K562 (cell line): ENCODE measurements at regions not wholly inside any gene's neighbourhood (a gene's known extent, or its start where the extent isn't known, plus 50 kb on each side); places are given as distances from the start of the nearest gene placed in this dataset.

Experiments
- LEF1 ChIP-seq: fragments of 450-650 bp; IDR thresholded peaks from 2 replicates; pipeline ENCODE4 v1.6.1; 2016; ENCODE audit warnings: mild to moderate bottlenecking
- NR2F6 ChIP-seq: fragments of 450-650 bp; formaldehyde crosslinking; IDR thresholded peaks from 2 replicates; pipeline ENCODE4 v1.4.0; 2020; ENCODE audit warnings: mild to moderate bottlenecking
- POLR2AphosphoS5 ChIP-seq: IDR thresholded peaks from 2 replicates; pipeline ENCODE4 v1.6.1; 2011; ENCODE audit warnings: mild to moderate bottlenecking, low read depth, low read length, moderate library complexity; ENCODE audit not compliant: control insufficient read depth, insufficient read depth
- PRDM10 ChIP-seq: fragments of 450-650 bp; IDR thresholded peaks from 2 replicates; pipeline ENCODE4 v1.6.1; 2018; ENCODE audit not compliant: partially characterized antibody
- TAF1 ChIP-seq: IDR thresholded peaks from 2 replicates; pipeline ENCODE4 v1.6.1; 2011; ENCODE audit warnings: mild to moderate bottlenecking, low read length, moderate library complexity; ENCODE audit not compliant: insufficient read depth, control insufficient read depth, severe bottlenecking; ENCODE audit errors: extremely low read depth
- ZNF217 ChIP-seq: sonication (generic); formaldehyde crosslinking; IDR thresholded peaks from 2 replicates; pipeline ENCODE4 v1.8.0; 2022; ENCODE audit warnings: mild to moderate bottlenecking, missing genetic modification reagents
- ZNF3 ChIP-seq: fragments of 250-450 bp; sonication (Bioruptor Pico); IDR thresholded peaks from 2 replicates; pipeline ENCODE4 v1.5.0; 2021; ENCODE audit warnings: mild to moderate bottlenecking, moderate library complexity
- ZNF384 ChIP-seq: IDR thresholded peaks from 2 replicates; pipeline ENCODE4 v1.6.1; 2012; ENCODE audit warnings: low read depth, low read length, improper control_type of control experiment
- TF ChIP-seq, protein P1 (sequence below), 3 experiments: IDR thresholded peaks in 2 of 3; conservative IDR thresholded peaks in 1 of 3; 2 replicates each; pipeline ENCODE4 v1.5.1; 2011 to 2012; ENCODE audit warnings: low read length in 3 of 3, mild to moderate bottlenecking in 3 of 3, control low read depth in 2 of 3, improper control_type of control experiment in 1 of 3, inconsistent platforms in 1 of 3, low read depth in 1 of 3, mixed read lengths in 1 of 3, moderate library complexity in 1 of 3; ENCODE audit not compliant: insufficient read depth in 2 of 3
- TF ChIP-seq, protein P2 (sequence below), 2 experiments: fragments of 450-650 bp; IDR thresholded peaks; 2 replicates each; pipeline ENCODE4 v1.6.1; 2016
- TF ChIP-seq, protein P3 (sequence below): fragments of 450-650 bp; IDR thresholded peaks from 2 replicates; pipeline ENCODE4 v1.6.1; 2016; ENCODE audit warnings: low read depth

- TF ChIP-seq, protein P1, sequence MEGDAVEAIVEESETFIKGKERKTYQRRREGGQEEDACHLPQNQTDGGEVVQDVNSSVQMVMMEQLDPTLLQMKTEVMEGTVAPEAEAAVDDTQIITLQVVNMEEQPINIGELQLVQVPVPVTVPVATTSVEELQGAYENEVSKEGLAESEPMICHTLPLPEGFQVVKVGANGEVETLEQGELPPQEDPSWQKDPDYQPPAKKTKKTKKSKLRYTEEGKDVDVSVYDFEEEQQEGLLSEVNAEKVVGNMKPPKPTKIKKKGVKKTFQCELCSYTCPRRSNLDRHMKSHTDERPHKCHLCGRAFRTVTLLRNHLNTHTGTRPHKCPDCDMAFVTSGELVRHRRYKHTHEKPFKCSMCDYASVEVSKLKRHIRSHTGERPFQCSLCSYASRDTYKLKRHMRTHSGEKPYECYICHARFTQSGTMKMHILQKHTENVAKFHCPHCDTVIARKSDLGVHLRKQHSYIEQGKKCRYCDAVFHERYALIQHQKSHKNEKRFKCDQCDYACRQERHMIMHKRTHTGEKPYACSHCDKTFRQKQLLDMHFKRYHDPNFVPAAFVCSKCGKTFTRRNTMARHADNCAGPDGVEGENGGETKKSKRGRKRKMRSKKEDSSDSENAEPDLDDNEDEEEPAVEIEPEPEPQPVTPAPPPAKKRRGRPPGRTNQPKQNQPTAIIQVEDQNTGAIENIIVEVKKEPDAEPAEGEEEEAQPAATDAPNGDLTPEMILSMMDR (IDR thresholded peaks at IDR 0.05 in 2 of 3, conservative IDR thresholded peaks at IDR 0.05 in 1 of 3; ENCODE audit: insufficient read depth in 2 of 3, low read depth in 1 of 3, low read length in 3 of 3), result no peak
- TF ChIP-seq PRDM10 (no peak), NR2F6 (CRISPR knock-in tag) (no peak), TAF1 (no peak), ZNF384 (no peak), ZNF3 (CRISPR knock-in tag) (no peak), LEF1 (no peak), ZNF217 (no peak), POLR2AphosphoS5 (no peak)
- TF ChIP-seq, protein P2, sequence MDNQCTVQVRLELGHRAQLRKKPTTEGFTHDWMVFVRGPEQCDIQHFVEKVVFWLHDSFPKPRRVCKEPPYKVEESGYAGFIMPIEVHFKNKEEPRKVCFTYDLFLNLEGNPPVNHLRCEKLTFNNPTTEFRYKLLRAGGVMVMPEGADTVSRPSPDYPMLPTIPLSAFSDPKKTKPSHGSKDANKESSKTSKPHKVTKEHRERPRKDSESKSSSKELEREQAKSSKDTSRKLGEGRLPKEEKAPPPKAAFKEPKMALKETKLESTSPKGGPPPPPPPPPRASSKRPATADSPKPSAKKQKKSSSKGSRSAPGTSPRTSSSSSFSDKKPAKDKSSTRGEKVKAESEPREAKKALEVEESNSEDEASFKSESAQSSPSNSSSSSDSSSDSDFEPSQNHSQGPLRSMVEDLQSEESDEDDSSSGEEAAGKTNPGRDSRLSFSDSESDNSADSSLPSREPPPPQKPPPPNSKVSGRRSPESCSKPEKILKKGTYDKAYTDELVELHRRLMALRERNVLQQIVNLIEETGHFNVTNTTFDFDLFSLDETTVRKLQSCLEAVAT (IDR thresholded peaks at IDR 0.05), result no peak
- TF ChIP-seq, protein P3, sequence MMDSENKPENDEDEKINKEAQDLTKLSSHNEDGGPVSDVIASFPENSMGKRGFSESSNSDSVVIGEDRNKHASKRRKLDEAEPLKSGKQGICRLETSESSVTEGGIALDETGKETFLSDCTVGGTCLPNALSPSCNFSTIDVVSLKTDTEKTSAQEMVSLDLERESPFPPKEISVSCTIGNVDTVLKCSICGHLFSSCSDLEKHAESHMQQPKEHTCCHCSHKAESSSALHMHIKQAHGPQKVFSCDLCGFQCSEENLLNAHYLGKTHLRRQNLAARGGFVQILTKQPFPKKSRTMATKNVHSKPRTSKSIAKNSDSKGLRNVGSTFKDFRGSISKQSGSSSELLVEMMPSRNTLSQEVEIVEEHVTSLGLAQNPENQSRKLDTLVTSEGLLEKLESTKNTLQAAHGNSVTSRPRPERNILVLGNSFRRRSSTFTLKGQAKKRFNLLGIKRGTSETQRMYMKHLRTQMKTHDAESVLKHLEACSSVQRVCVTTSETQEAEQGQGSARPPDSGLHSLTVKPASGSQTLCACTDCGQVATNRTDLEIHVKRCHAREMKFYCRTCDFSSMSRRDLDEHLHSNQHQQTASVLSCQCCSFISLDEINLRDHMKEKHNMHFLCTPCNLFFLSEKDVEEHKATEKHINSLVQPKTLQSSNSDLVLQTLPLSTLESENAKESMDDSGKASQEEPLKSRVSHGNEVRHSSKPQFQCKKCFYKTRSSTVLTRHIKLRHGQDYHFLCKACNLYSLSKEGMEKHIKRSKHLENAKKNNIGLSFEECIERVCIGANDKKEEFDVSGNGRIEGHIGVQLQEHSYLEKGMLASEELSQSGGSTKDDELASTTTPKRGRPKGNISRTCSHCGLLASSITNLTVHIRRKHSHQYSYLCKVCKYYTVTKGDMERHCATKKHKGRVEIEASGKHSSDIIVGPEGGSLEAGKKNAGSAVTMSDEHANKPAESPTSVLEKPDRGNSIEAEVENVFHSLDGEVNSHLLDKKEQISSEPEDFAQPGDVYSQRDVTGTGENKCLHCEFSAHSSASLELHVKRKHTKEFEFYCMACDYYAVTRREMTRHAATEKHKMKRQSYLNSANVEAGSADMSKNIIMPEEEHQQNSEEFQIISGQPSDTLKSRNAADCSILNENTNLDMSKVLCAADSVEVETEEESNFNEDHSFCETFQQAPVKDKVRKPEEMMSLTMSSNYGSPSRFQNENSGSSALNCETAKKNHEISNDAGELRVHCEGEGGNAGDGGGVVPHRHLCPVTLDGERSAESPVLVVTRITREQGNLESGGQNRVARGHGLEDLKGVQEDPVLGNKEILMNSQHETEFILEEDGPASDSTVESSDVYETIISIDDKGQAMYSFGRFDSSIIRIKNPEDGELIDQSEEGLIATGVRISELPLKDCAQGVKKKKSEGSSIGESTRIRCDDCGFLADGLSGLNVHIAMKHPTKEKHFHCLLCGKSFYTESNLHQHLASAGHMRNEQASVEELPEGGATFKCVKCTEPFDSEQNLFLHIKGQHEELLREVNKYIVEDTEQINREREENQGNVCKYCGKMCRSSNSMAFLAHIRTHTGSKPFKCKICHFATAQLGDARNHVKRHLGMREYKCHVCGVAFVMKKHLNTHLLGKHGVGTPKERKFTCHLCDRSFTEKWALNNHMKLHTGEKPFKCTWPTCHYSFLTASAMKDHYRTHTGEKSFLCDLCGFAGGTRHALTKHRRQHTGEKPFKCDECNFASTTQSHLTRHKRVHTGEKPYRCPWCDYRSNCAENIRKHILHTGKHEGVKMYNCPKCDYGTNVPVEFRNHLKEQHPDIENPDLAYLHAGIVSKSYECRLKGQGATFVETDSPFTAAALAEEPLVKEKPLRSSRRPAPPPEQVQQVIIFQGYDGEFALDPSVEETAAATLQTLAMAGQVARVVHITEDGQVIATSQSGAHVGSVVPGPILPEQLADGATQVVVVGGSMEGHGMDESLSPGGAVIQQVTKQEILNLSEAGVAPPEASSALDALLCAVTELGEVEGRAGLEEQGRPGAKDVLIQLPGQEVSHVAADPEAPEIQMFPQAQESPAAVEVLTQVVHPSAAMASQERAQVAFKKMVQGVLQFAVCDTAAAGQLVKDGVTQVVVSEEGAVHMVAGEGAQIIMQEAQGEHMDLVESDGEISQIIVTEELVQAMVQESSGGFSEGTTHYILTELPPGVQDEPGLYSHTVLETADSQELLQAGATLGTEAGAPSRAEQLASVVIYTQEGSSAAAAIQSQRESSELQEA, result no peak
Measured at GRCh38 chr4:185969657-185970056, 99.3 kb upstream of the TLR3 start.
